Stimulated activated CD8-positive, alpha-beta memory T cell treated with anti-CD3 and anti-CD28 coated beads, Interleukin-15, amount 100 ng/mL, for 4 hours (primary cell): ENCODE measurements at regions not wholly inside any gene's neighbourhood (a gene's known extent, or its start where the extent isn't known, plus 50 kb on each side); places are given as distances from the start of the nearest gene placed in this dataset.

Source experiments
- DNase-seq, 2 donors: peaks; one replicate each; pipeline ENCODE4 v3.0.0-alpha.2; 2020; ENCODE audit warnings: low read depth in 2 of 2

DNA sequence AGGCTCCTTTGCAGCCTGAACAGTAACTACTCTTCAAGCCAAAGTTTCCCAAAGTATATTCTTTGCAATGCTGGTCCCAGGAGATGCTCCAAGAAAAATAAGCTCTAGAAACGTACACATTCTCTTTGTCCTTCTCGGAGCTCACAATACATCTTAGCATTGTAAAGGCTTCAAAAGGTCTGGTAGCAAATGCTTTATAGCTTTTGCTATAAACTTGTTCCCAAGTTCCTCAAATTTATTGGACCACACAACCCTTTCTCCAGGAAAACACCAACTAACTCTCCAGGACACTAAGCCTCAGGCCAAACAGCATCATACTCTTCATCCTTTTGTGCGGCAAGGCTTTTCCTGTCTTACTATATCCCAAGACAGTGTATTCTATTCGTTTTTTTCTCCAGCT lies 455.6 kb upstream of the PROK2 start:
- DNase-seq: no peak

DNA sequence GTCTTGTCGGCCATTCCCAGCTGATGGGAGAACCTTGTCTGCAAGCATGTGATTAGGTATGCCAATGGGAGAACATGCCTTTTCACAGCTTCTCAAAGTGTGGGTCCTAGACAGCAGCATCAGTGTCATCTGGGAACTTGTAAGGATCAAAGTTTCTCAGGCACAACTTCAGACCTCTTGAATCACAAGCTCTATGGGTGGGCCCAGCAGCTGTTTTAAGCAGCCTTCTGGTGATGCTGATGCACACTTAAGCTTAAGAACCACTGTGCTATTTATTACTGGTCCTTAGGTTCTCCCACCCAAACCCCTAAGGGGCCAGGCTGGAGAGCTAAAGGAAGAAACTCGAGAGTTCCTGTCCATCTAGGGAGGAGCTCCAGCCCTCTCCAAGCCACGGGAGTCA lies 453.9 kb upstream of the PROK2 start:
- DNase-seq: no peak

DNA sequence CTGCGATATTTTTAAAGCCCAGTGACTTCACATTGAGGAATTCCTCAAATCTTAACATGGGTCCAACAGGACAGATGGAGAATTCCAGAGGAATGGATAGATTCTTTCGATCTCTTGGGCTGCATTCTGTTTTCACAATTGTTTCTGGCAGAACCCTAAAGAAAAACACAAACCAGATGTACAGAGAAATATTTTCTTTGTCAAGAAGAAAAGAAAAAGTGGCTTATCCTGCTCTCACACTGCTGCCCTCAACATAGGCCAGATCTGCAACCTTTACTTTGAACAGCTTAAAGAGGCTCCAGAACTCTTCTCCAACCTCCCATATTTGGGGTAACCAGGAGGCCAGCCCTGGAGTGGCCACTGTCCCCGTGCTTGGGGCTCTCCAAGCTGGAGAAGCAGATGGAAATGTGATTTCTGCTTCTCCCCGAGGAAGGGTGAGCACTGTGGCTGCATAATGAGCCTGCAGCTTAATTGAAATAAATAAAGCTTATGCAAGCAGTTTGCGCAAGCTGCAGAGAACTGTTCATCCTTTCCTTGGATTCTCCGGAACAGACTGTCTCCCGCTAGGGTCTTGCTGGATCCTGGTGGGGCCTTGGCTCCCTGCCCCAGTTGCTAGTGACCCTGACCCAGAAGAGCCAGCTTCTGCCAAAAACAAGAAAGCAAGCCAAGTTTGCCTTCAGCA lies 453.2 kb upstream of the PROK2 start:
- no peak for DNase-seq

DNA sequence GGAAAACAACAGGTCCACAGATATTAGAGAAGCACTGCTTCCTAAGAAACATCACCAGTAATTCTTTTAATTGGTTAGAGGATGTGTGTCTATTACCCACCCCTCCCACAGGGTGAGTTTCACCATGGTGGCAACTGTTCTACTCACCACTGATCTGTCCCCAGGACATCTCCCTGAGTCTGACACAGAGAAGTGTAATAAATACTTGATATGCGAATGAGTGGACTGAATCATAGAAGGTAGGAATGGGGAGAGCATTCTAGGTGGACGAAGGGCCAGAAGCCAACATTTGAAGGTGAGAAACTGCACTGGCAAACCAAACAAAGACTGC lies 452.7 kb upstream of the PROK2 start:
- no peak for DNase-seq

DNA sequence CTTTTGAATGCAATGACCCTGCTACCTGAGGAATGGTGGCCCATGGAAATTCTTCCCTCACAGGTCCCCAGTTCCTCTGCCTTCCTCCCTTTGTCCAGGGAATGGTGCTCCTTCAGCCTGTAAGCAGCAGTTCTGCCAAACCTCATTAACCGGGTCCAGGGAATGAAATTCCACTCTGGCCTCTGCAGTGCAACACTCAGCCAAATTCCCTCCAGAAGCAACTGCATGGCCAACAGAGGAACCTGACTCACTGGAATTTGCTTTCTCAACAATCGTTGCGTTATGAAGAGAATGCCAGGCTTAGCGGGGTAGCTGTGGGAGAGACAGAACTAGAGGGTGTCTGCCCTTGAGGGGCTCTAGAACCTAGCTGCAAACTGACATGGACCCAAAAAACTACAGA lies 449.4 kb upstream of the PROK2 start:
- DNase-seq: no peak

DNA sequence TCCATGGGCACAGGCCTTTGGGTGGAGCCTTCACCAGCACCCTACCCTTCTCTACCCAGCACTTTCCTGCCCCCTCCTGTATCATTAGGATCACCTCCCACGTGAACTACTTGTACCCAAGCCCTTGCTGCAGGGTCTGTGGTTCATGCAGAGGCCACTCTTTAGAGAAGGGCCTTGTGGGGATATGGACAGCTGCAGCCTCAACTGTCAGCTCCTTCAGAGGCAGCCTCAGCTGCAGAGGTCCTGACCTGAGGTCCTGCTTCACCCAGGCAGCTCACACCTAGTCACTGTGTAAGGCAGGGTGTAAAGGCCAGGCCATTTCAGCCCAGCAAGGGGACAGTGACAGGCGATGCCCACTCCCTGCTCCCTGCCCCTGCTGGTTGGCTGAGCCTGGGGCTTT lies 448.6 kb upstream of the PROK2 start:
- no peak for DNase-seq

DNA sequence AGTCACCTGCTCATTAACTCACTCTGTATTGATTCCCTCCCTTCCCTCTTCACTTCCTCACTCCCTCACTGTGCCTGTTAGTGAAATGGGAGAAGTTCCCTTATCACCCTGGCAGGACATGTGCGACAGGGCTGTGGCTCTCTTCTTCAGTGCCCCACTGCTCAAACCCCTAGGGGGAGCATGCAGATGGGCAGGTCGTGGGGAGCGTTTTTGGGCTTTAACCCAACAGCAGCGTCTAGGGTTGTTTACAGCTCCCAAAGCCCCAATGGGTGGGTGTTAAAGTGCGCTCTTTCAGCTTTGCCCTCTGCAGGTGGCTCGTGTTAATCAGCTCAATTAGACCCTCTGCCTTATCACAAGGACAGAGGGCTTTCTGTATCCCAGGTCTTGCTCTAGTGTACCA lies 447.8 kb upstream of the PROK2 start:
- no peak for DNase-seq

DNA sequence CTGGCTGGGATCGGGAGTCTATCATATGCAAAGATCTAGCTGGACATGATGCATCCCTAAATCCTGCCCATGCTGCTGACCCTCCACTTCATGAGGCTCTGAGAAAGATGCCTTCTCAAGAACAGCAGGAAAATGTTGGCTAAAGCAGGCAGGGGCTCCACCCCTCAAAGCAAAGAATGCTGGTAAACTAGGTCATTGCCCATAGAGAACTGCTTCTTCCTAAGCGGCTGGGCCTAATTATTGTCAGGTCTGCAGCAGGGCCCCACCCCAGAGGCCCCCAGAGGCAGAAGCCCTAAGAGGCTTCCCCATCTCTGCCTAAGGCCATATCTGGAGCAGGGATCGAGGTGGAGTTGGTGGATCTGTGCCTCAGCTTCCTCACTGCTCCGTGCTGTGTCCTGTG lies 447.4 kb upstream of the PROK2 start:
- no peak for DNase-seq

DNA sequence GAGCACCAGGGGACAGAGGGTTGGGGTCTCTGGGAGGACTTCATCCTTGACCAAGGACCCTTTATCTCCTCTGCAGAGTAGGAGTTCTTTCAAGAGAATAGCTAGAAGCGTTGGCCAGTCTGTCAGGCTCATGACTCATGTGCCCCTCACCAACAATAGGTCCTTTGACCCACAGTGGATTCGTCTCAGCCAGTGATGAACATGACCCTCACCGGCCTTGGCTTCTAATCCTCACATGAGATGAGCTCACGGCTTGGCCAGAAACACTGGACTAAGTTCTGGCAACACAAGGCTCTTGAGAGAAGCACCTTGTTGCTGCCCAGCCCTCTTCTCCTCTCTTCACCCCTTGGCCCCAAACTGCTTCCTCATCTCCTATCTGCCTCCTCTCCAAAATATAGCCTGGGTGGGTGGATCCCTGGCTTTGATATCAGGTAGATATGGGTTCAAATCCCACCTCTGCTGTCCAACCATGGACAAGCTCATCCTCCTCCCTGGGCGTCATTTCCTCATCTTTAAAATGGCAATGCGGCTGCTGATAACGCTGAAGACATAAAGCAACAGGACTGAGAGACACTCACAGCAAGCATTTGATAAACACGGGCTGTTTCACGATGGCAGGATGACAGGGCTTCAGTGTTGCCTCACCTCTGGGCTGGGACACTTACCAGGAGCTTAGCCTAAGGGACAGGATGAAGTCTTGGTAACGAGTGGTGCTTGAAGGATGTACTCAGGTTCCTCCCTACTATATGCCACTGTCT lies 446.7 kb upstream of the PROK2 start:
- DNase-seq: no peak

DNA sequence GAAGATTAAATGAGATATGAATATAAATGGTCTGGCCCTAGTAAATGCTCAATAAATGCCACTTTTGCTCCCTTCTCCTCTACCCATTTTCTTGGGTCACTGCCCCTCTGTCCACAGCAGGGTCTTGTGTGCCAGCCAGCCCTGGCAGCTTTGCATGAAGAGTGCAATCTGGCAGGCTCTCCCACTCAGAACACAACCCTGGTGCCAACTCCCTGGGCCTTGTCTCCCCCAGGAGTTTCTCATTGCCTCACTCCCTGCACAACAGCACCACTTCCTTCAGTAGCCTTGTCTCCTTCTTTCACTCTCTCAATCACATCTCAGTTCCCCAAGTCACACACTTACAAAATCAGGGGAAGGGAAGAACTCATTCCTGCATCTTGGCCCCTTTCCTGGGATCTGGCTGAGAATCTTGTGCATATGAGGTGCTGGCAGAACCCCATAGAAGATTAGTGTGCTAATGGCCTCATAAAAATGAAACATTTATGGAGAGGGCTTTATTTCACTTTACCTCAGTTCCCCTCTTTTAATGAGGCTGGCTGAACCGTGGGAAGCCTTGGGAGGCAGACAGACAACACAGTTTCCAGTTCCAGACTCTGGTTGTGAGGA lies 445.9 kb upstream of the PROK2 start:
- no peak for DNase-seq

DNA sequence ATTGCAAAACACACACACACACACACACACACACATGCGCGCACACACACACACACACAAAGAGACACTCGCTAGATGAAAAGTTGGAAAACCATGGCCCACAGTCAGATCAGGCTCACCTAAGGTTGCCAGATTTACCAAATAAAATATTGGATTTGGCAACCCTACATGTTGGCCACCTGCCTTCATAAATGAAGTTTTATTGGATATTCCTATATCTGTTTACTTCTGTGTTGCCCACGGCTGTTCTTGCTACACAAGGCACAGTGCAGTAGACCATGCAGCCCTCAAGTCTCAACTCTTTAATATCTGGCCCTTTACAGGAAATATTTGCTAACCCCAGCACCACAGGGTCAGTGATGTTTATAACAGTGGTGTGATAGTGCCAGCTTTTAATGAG lies 445.0 kb upstream of the PROK2 start:
- DNase-seq: no peak

DNA sequence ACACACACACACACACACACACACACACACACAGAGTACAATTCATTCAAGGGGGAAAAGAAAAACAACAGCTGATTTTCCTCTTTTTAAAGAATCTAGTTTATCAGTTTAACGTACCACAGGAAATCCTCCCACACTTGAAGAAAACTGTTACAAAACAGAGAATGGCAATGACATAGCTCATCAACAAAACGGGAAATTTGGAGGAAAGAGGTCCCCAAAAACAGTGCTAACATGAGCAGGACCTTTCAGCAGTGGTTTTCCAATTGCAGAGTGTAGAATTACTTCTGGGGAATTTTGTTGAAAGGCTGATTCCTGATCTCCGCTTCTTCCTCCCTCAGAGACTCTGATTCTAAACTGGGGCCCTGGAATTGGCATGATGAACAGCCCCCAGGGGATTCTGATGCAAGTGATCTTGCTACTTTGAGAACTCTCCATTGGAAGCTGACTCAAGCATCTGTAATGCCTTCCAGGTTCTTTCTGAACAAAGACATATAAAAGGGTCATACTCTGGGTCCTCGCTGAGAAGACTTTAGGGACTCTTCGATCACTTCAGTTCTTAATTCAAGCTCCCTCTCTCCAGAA lies 442.6 kb upstream of the PROK2 start:
- DNase-seq: no peak

DNA sequence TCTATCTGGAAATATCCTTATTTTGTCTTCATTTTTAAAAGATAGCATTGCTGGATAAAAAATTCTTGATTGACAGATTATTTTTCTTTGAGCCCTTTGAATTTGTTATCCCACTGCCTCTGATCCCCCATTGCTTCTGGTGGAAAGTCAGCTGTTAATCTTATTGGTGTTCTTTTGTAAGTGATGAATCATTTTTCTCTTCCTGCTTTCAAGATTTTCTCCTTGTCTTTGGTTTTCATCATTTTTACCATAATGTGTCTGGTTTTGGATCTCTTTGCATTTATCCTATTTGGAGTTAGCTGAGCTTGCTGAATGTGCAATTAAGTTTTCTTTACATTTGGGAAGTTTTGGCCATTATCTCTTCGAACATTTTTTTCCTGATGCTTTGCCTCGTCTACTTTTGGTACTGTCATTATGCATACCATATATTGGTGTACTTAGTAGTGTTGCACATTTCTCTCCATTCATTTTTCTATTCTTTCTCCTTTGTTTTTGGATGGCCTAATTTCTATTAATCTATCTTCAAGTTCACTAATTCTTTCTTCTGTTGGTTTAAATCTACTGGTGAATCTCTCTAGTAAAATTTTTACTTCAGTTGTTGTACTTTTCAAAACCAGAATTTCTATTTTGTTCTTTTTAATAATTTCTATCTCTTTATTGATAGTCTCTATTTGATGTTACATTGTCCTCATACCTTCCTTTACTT lies 440.0 kb upstream of the PROK2 start:
- DNase-seq: no peak

DNA sequence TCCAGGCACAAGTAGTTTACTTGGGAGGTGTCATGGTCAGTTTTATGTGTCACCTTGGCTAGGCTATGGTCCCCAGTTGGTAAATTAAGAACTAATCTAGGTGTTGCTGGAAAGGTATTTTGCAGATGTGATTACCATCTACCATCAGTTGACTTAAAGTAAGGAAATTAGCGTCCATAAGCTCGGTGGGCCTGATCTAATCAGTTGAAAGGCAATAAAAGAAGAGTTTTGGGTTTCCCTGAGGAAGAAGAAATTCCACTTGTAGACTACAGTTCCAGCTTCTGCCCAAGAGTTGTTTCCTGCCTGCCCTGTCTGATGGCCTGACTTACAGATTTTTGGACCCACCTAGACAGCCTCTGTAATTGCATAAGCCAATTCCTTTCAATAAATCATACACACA lies 438.7 kb upstream of the PROK2 start:
- DNase-seq: no peak

DNA sequence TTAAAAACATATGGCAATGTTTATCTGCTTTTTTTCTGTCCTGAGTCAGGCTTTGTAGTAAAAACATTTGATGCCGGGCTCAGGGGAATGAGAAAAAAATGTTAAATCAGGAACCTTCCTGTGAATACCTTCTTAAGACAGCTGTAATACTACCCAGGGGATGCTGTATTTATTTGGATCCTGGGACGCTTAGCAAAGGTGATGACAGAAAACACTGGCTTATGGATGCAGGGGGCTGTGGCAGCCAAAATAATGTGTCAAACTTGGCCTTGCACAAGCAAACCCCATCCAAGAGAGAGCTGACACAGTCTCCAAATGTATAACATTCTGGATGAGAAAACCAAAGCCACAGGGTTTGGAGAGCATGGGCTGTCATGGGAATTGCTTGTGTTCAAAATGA lies 438.2 kb upstream of the PROK2 start:
- no peak for DNase-seq

DNA sequence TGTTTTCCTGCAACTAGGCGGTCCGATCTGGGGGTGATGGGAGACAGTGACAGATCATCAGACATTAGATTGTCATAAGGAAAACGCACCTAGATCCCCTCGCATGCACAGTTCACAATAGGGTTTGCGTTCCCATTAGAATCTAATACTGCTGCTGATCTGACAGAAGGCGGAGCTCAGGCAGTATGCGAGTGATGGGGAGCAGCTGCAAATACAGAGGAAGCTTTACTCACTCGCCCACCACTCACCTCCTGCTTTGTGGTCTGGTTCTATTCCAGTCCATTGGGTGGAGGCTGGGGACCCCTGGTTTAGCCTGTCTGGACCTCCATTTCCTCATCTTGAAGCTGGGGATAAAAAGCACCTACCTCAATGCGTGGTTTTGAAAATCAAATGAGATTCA lies 437.5 kb upstream of the PROK2 start:
- DNase-seq: no peak

DNA sequence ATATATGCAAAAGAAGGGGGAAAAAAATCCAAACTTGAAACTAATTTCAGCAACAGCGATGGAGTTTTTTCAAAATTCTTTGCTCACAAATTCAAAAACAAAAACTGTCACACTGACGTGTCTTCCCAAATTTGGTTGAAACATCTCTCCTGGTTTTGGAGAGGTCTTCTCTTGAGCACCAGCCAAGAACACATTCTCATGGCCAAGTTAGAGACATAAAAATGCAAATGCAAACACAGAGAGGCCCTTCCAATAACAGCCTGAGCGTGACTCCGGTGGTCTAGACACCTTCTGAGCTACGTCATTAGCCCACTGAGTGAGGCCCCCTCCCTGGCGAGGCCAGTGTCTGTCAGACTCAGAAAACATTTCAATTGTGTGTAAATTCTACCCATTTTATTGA lies 436.0 kb upstream of the PROK2 start:
- no peak for DNase-seq

DNA sequence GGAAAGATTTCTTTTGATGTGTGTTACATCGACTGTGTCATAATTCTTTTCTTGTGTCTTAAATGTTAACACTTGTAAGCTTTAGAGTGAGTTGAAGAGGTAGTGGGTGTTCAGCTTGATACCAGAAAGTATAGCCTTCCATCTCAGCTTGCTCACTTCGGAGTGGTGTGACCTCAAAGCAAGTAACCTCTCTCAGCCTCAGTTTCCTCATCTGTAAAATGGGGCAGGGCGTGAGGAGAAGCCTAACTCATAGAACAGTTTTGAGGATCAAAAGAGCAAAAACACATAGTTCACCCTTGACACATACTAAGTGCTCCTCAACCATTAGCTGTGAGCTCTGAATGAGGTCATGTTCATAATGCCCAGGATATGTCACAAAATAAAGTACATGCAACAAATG lies 434.8 kb upstream of the PROK2 start:
- DNase-seq: no peak

DNA sequence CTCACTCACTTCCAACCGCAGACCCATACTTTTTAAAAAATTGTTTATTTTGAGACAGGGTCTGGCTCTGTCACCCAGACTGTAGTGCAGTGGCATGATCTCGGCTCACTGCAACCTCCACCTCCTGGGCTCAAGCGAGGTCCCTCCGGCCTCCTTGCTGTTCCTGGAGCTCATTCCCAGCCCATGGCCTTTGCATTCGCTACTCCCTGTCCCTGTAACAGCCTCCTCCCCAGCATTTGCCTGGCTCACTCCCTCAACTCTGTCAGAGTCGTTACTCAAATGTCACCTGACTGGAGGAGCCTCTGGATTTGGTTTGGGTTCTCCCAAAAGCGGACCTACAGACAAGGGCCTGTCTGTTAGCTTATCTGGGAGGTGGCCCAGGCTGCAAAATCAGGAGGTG lies 432.6 kb upstream of the PROK2 start:
- DNase-seq: no peak

DNA sequence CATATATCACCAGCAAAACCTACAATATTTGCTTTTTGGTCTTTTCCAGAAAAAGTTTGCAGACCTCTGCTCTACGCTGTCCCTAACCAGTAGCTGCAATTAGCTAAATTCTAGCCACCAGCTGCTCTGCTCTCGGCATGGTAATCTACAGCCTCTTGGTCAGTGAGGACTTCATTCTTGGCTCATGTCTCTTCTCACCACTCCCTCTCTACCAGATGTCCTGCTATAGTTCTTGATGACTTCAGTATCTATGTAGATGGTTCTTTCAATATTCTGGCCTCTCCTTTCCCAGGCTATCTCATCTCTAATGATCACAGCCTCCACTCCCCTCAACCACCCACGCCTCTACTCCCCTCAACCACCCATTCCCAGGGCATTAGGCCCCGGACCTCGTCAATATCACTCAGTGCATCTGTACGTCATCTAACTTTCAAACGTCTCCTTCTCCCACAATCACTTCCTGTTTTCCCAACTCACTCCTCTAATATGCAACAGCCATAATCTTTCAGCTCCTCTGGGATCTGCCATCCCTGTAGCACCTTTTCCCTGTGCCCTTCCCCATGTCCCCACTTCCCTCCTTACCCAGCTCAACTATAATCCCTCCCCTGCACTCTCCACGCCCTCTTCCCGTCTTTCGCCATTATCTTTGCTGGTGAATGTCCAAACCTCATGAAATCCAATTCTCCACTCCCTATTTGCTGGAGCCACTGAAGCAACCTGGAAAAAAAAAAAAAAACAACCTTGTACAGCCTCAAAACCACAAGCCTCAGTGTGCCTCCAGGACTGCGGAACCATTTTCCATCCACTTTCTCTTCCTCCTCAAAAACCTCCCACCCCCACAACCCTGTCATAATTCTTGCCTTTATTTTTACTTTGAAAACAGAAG lies 429.4 kb upstream of the PROK2 start:
- DNase-seq: no peak

DNA sequence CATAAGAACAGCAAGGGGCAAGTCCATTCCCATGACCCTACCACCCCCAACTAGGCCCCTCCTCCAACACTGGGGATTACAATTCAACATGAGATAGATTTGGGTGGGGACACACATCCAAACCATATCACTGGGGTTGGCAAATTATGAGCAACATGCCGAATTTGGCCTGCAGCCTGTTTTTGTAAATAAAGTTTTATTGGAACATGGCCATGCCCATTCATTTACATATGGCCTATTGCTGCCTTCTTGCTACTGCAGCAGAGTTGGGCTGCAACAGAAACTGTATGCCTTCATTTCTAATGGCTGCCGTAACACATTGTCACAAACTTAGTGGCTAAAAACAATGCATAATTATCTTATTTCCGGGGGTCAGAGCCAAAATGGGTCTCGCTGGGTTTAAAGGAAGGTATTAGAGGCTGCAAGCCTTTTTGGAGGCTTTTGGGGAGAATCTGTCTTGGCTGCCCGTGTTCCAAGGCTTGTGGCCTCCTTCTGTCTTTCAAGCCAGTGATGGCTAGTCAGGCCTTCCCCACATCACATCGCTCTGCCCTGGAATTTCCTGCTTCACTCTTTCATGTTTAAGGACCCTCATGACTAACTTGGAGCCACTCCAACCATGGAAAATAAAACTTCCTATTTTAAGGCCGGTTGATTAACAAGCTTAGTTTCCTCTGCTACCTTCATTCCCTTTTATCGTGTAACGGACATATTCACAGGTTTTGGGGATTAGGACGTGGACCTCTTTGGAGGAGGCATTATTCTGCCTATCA lies 428.5 kb upstream of the PROK2 start:
- DNase-seq: no peak
